Hematopoietic multipotent progenitor cell (in vitro differentiated cells): ENCODE measurements at regions not wholly inside any gene's neighbourhood (a gene's known extent, or its start where the extent isn't known, plus 50 kb on each side); places are given as distances from the start of the nearest gene placed in this dataset.
A peak's percentile ranks its signal among the peaks of the same experiment; 100 is the strongest.

Source experiments
- DNase-seq, 3 donors: peaks; one replicate each; pipeline ENCODE4 v3.0.0-alpha.2; 2011 to 2015; ENCODE audit warnings: low read depth in 2 of 3, low spot score in 2 of 3

GRCh38 chr15:70493787-70494516, 269.4 kb downstream of the UACA start:
- no peak for DNase-seq

GRCh38 chr15:70493376-70493775, 270.0 kb downstream of the UACA start:
- DNase-seq, result no peak

GRCh38 chr15:70492240-70493177, 270.8 kb downstream of the UACA start:
- DNase-seq, result peak; percentile 53 to 96 (median 94)

- no peak for DNase-seq
Measured at GRCh38 chr15:70491641-70492040, 271.7 kb downstream of the UACA start.

GRCh38 chr15:70491201-70491621, 272.1 kb downstream of the UACA start:
- no peak for DNase-seq

- DNase-seq, result no peak
Measured at GRCh38 chr15:70490838-70491155, 272.6 kb downstream of the UACA start.

- DNase-seq, result no peak
Measured at GRCh38 chr15:70490148-70490837, 273.1 kb downstream of the UACA start.

- DNase-seq, result no peak
Measured at GRCh38 chr15:70488941-70489848, 274.2 kb downstream of the UACA start.

- peak in 2 of 3 donors; percentile 57 to 79 for DNase-seq
Measured at GRCh38 chr15:70488002-70488605, 275.3 kb downstream of the UACA start.

- DNase-seq, result no peak
Measured at GRCh38 chr15:70487387-70487740, 276.0 kb downstream of the UACA start.

- DNase-seq, result peak in 2 of 3 donors; percentile 88 to 92
Measured at GRCh38 chr15:70486451-70487386, 276.6 kb downstream of the UACA start.

GRCh38 chr15:70486012-70486411, 277.3 kb downstream of the UACA start:
- no peak for DNase-seq

GRCh38 chr15:70484993-70485392, 278.4 kb downstream of the UACA start:
- DNase-seq, result no peak

- no peak for DNase-seq
Measured at GRCh38 chr15:70483513-70483912, 279.8 kb downstream of the UACA start.

GRCh38 chr15:70480196-70480856, 283.0 kb downstream of the UACA start:
- peak in 2 of 3 donors; percentile 89 to 93 for DNase-seq

GRCh38 chr15:70479785-70480184, 283.6 kb downstream of the UACA start:
- no peak for DNase-seq

- no peak for DNase-seq
Measured at GRCh38 chr15:70479056-70479455, 284.3 kb downstream of the UACA start.

- DNase-seq, result no peak
Measured at GRCh38 chr15:70478251-70478990, 284.9 kb downstream of the UACA start.
